ENCODE measurements at regions not wholly inside any gene's neighbourhood (a gene's known extent, or its start where the extent isn't known, plus 50 kb on each side); places are given as distances from the start of the nearest gene placed in this dataset.

- dilution Hi-C loops (cut with HindIII; ENCODE audit: low sequenced_read_pairs, unreplicated experiment) (no loop called here), intact Hi-C loops (cut with micrococcal nuclease) (no loop called here), in situ Hi-C loops (cut with MboI; ENCODE audit: low sequenced_read_pairs) (no loop called here)
- no peak overlapping the region for H3K23ac ChIP-seq (ENCODE audit: low read depth, low read length)
- H2AK5ac ChIP-seq (ENCODE audit: low read depth, low read length), result no peak overlapping the region
- no peak overlapping the region for H4K91ac ChIP-seq (ENCODE audit: insufficient read depth, low read depth, low read length)
- no peaks in the 10 kb centered on the region for H3K79me1 ChIP-seq (ENCODE audit: low read depth in 1 of 2, low read length in 2 of 2)
- no peak for ATAC-seq (ENCODE audit: low read depth)
- no peak overlapping the region for H2BK120ac ChIP-seq (ENCODE audit: low read depth, low read length)
- H3K36me3 ChIP-seq (ENCODE audit: control insufficient read depth, insufficient read depth, low read length), result no peaks in the 10 kb centered on the region
- POLR2A ChIA-PET (ENCODE audit: unreplicated experiment), result no interaction called here
- DNase-seq, result no peak
- H4K20me1 ChIP-seq (ENCODE audit: insufficient read depth, low read length), result no peaks in the 10 kb centered on the region
- H2BK20ac ChIP-seq (ENCODE audit: low read depth, low read length), result no peak overlapping the region
- no CpG with 5 or more reads among the region's 3 CpGs for WGBS, 2 experiments (ENCODE audit: extremely low coverage in 2 of 2, insufficient read length in 1 of 2)
- H2BK5ac ChIP-seq (ENCODE audit: low read depth, low read length, poor library complexity, severe bottlenecking), result no peak overlapping the region
- H3K9me1 ChIP-seq (ENCODE audit: insufficient read depth, low read length), result no peaks in the 10 kb centered on the region
- no peak overlapping the region for H2AK9ac ChIP-seq (replicated peaks; ENCODE audit: low read depth, low read length, poor library complexity)
- H4K8ac ChIP-seq (ENCODE audit: low read depth in 2 of 2, low read length in 2 of 2), result no peak overlapping the region
- H3K14ac ChIP-seq (replicated peaks; ENCODE audit: low read depth, low read length), result no peak overlapping the region
- no peak overlapping the region for H3K4ac ChIP-seq (ENCODE audit: low read depth, low read length)
- TF ChIP-seq MAFK (IDR thresholded peaks at IDR 0.05; ENCODE audit: low read depth, low read length) (no peak), ELK1 (IDR thresholded peaks at IDR 0.05; ENCODE audit: borderline replicate concordance, low read depth, low read length) (no peak), BHLHE40 (IDR thresholded peaks at IDR 0.05; ENCODE audit: low read depth, low read length) (no peak), USF2 (IDR thresholded peaks at IDR 0.05; ENCODE audit: low read depth, low read length) (no peak), MAZ (IDR thresholded peaks at IDR 0.05; ENCODE audit: borderline replicate concordance, low read depth, low read length) (no peak), RAD21 (IDR thresholded peaks at IDR 0.05; ENCODE audit: low read length) (no peak), FOS (IDR thresholded peaks at IDR 0.05; ENCODE audit: low read depth, low read length) (no peak), SMC3 (IDR thresholded peaks at IDR 0.05; ENCODE audit: low read depth, low read length) (no peak), RCOR1 (IDR thresholded peaks at IDR 0.05; ENCODE audit: insufficient replicate concordance, low read length) (no peak), MXI1 (IDR thresholded peaks at IDR 0.05; ENCODE audit: borderline replicate concordance, low read depth, low read length) (no peak), CHD1 (IDR thresholded peaks at IDR 0.05; ENCODE audit: low read depth, low read length) (no peak), RFX5 (IDR thresholded peaks at IDR 0.05; ENCODE audit: low read depth, low read length) (no peak), CEBPB (IDR thresholded peaks at IDR 0.05; ENCODE audit: low read depth, low read length) (no peak), NFE2L2 (IDR thresholded peaks at IDR 0.05; ENCODE audit: low read depth, low read length) (no peak)
- H3K27ac ChIP-seq (ENCODE audit: insufficient read depth, low read length), result no peak overlapping the region
- no peak overlapping the region for H3K4me2 ChIP-seq (ENCODE audit: low read depth, low read length)
- no TSS peak for BruUV-seq (replicated peaks)
- no peaks in the 10 kb centered on the region for H3K4me1 ChIP-seq (ENCODE audit: control insufficient read depth, insufficient read depth, low read length)
- H2BK15ac ChIP-seq (ENCODE audit: low read depth, low read length), result no peak overlapping the region
- no peak overlapping the region for H3K4me3 ChIP-seq (ENCODE audit: insufficient read depth, low read depth, low read length)
- H2AFZ ChIP-seq (replicated peaks; ENCODE audit: low read length, poor library complexity), result no peak overlapping the region
- peaks cover 15% of the 10 kb centered on the region; the same call in 1 of the 2 replicates for H3K27me3 ChIP-seq (ENCODE audit: control insufficient read depth, insufficient read depth, low read length)
- H3K9ac ChIP-seq (ENCODE audit: low read depth, low read length), result no peak overlapping the region
- no peak overlapping the region for H3K56ac ChIP-seq (ENCODE audit: extremely low read depth, insufficient read depth, low read length)
- H3K18ac ChIP-seq (ENCODE audit: low read depth, low read length), result no peak overlapping the region
- no peaks in the 10 kb centered on the region for H3K9me3 ChIP-seq (ENCODE audit: control insufficient read depth, insufficient read depth, low read length)
- CTCF ChIA-PET, result no interaction called here
- no peak overlapping the region for H4K5ac ChIP-seq (ENCODE audit: low read depth, low read length)
Observed at GRCh38 chr5:173696216-173696615, 79.8 kb upstream of the BOD1 start.
